Activated CD4-positive, alpha-beta T cell treated with anti-CD3 and anti-CD28 coated beads, Interleukin-2, Interleukin-6, amounts not matched to agents 100 ng/mL and 50 ng/mL, durations not matched to agents 16 hours and 8 hours (primary cell): ENCODE measurements at regions not wholly inside any gene's neighbourhood (a gene's known extent, or its start where the extent isn't known, plus 50 kb on each side); places are given as distances from the start of the nearest gene placed in this dataset.
A peak's percentile ranks its signal among the peaks of the same experiment; 100 is the strongest.
"Not testable (repeated sequence)": the region's sequence is repeated elsewhere in the genome, so short reads cannot be mapped to it uniquely, and the experiment has no call there.

Experiments used
- DNase-seq: peaks from one replicate; pipeline ENCODE4 v3.0.0-alpha.2; 2020

- DNase-seq = not testable (repeated sequence)
Observed at GRCh38 chr18:104264-104663, 54.1 kb upstream of the USP14 start.

DNA sequence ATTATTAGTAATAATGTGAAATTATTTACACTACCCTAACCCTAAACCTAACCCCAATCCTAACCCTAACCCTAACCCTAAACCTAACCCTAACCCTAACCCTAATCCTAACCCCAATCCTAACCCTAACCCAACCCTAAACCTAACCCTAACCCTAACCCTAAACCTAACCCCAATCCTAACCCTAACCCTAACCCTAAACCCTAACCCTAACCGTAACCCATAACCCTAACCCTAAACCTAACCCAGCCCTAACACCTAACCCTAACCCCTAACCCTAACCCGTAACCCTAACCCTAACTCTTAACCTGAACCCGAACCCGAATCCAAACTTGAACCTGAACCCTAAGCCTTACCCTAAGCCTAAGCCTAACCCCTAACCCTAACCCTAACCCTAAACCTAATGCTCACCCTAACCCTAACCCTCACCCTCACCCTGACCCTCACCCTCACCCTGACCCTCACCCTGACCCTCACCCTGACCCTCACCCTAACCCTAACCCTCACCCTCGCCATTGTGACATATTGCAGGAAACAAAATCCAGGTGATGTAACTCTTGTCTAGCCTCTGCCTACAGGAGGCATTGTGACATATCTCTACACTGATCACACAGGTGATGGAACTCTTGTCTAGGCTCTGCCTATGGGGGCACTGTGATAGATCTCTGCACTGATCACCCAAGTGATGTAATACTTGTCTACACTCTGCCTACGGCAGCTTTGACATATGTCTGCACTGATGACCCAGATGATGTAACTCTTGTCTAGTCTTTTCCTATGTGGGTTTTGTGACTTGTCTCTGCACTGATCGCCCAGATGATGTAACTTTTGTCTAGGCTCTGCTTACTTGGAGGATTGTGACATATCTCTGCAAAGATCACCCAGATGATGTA lies 53.0 kb upstream of the USP14 start:
- DNase-seq = not testable (repeated sequence)

DNA sequence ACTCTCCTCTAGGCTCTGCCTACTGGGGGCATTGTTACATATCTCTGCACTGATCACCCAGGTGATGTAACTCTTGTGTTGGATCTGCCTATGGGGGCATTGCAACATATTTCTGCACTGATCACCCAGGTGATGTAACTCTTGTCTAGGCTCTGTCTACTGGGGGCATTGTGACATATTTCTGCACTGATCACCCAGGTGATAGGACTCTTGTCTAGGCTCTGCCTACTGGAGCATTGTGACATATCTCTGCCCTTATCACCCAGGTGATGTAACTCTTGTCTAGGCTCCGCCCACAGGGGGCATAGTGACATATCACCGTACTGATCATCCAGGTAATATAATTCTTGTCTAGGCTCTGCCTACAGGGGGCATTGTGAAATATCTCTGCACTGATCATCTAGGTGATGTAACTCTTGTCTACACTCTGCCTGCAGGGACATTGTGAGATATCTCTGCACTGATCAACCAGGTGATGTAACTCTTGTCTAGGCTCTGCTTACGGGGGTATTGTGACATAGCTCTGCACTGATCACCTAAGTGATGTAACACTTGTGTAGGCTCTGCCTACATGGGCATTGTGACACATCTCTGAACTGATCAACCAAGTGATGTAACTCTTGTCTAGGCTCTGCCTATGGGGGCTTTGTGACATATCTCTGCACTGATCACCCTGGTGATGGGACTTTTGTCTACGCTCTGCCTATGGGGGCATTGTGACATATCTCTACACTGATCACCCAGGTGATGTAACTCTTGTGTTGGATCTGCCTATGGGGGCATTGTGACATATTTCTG lies 52.1 kb upstream of the USP14 start:
- DNase-seq = not testable (repeated sequence)

GRCh38 chr18:106868-107384 lies 51.4 kb upstream of the USP14 start:
- DNase-seq = peak; percentile 24

DNA sequence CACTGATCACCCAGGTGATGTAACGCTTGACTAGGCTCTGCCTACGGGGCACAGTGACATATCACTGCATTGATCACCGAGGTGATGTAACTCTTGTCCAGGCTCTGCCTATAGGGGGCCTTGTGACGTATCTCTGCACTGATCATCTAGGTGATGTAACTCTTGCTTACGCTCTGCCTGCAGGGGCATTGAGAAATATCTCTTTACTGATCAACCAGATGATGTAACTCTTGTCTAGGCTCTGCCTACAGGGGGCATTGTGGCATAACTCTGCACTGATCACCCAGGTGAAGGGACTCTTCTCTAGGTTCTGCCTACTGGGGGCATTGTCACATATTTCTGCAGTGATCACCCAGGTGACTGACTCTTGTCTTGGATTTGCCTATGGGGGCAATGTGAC lies 50.9 kb upstream of the USP14 start:
- peak; percentile 33 for DNase-seq

DNA sequence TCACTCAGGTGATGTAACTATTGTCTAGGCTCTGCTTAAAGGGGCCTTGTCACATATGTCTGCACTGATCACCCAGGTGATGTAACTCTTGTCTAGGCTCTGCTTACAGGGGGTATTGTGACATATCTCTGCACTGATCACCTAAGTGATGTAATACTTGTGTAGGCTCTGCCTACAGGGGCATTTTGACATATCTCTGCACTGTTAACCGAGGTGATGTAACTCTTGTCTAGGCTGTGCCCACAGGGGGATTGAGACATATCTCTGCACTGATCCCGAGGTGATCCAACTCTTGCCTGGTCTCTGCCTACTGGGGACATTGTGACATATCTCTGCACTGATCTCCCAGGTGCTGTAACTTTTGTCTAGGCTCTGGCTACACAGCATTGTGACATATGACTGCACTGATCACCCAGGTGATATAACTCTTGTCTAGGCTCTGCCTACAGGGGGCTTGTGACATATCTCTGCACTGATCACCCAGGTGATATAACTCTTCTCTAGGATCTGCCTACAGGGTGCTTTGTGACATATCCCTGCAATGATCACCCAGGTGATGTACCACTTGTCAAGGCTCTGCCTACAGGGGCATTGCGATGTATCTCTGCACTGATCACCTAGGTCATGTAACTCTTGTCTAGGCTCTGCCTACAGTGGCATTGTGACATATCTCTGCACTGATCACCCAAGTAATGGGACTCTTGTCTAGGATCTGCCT lies 50.3 kb upstream of the USP14 start:
- peak; percentile 25 for DNase-seq
